HG02943 (cell line): ENCODE measurements at regions not wholly inside any gene's neighbourhood (a gene's known extent, or its start where the extent isn't known, plus 50 kb on each side); places are given as distances from the start of the nearest gene placed in this dataset.

ENCODE experiments used
- ATAC-seq: cut with Tn5 transposase; IDR thresholded peaks from one replicate; pipeline ENCODE4 v1.9.1; 2021; ENCODE audit warnings: mild to moderate bottlenecking, low read depth, moderate library complexity; ENCODE audit not compliant: unreplicated experiment

- no peak for ATAC-seq
These were observed 331.4 kb upstream of the SHH start for GRCh38 chr7:156143683-156144082.

- no peak for ATAC-seq
These were observed 330.9 kb upstream of the SHH start for GRCh38 chr7:156143158-156143557.

GRCh38 chr7:156141941-156142340, 329.7 kb upstream of the SHH start:
- ATAC-seq, result no peak

- ATAC-seq, result no peak
These were observed 328.6 kb upstream of the SHH start for GRCh38 chr7:156140896-156141295.

GRCh38 chr7:156140447-156140846, 328.2 kb upstream of the SHH start:
- no peak for ATAC-seq

- no peak for ATAC-seq
These were observed 327.4 kb upstream of the SHH start for GRCh38 chr7:156139633-156140032.

- ATAC-seq, result no peak
These were observed 326.8 kb upstream of the SHH start for GRCh38 chr7:156139112-156139511.

GRCh38 chr7:156131881-156132280, 319.6 kb upstream of the SHH start:
- ATAC-seq, result no peak

- no peak for ATAC-seq
These were observed 317.3 kb upstream of the SHH start for GRCh38 chr7:156129522-156129921.

GRCh38 chr7:156128496-156128895, 316.2 kb upstream of the SHH start:
- ATAC-seq, result no peak

GRCh38 chr7:156127166-156128134, 315.2 kb upstream of the SHH start:
- ATAC-seq, result no peak

GRCh38 chr7:156125841-156126730, 313.8 kb upstream of the SHH start:
- ATAC-seq, result no peak

GRCh38 chr7:156124356-156124755, 312.1 kb upstream of the SHH start:
- no peak for ATAC-seq

- no peak for ATAC-seq
These were observed 311.1 kb upstream of the SHH start for GRCh38 chr7:156123362-156123761.

- ATAC-seq, result no peak
These were observed 310.6 kb upstream of the SHH start for GRCh38 chr7:156122752-156123354.

- ATAC-seq, result no peak
These were observed 309.7 kb upstream of the SHH start for GRCh38 chr7:156121956-156122355.

GRCh38 chr7:156121434-156121833, 309.2 kb upstream of the SHH start:
- no peak for ATAC-seq

- no peak for ATAC-seq
These were observed 308.3 kb upstream of the SHH start for GRCh38 chr7:156120552-156120951.

- ATAC-seq, result no peak
These were observed 307.5 kb upstream of the SHH start for GRCh38 chr7:156119771-156120170.

- no peak for ATAC-seq
These were observed 306.0 kb upstream of the SHH start for GRCh38 chr7:156118248-156118645.
